ENCODE measurements at regions not wholly inside any gene's neighbourhood (a gene's known extent, or its start where the extent isn't known, plus 50 kb on each side); places are given as distances from the start of the nearest gene placed in this dataset.

- CTCF ChIA-PET, result no interaction called here
- no peak for TF ChIP-seq CTCF (IDR thresholded peaks at IDR 0.05)
- no peaks in the 10 kb centered on the region for H3K4me1 ChIP-seq (ENCODE audit: insufficient read depth, low read length)
- no peaks in the 10 kb centered on the region for H3K9me3 ChIP-seq (ENCODE audit: control insufficient read depth in 1 of 2, insufficient read depth in 1 of 2, low read length in 2 of 2)
- intact Hi-C loops (cut with DNase I, micrococcal nuclease), result no loop called here
- no peak overlapping the region for H3K4me3 Mint-ChIP-seq
- no peaks in the 10 kb centered on the region for H3K4me1 Mint-ChIP-seq (ENCODE audit: low read depth)
- H3K36me3 ChIP-seq (ENCODE audit: insufficient read depth, low read length), result no peaks in the 10 kb centered on the region
- peaks cover 4% of the 10 kb centered on the region for H3K27me3 Mint-ChIP-seq
- POLR2A ChIA-PET, result no interaction called here
- H3K27ac Mint-ChIP-seq, result no peak overlapping the region
- H3K4me3 ChIP-seq (ENCODE audit: low read length), result no peak overlapping the region
- peaks cover 4% of the 10 kb centered on the region for H3K9me3 Mint-ChIP-seq
- H3K27me3 ChIP-seq (ENCODE audit: control insufficient read depth in 1 of 2, insufficient read depth in 2 of 2, low read length in 2 of 2), result no peaks in the 10 kb centered on the region
- H3K27ac ChIP-seq (ENCODE audit: low read depth in 1 of 2, low read length in 2 of 2), result no peak overlapping the region
- ATAC-seq (ENCODE audit: poor library complexity) (no peak), DNase-seq (no peak)
- H3K36me3 Mint-ChIP-seq (ENCODE audit: low read depth), result no peaks in the 10 kb centered on the region
Measured at GRCh38 chr5:37971483-37972024, 131.7 kb upstream of the GDNF start.

- Histone ChIP-seq H3K4me3 (ENCODE audit: low read length) (no peak overlapping the region), H3K9me3 (ENCODE audit: control insufficient read depth in 1 of 2, insufficient read depth in 1 of 2, low read length in 2 of 2) (peaks cover 0 to 3% of the 10 kb centered on the region in 2 experiments), H3K36me3 (ENCODE audit: insufficient read depth, low read length) (no peaks in the 10 kb centered on the region), H3K27me3 (ENCODE audit: control insufficient read depth in 1 of 2, insufficient read depth in 2 of 2, low read length in 2 of 2) (no peaks in the 10 kb centered on the region), H3K4me1 (ENCODE audit: insufficient read depth, low read length) (no peaks in the 10 kb centered on the region), H3K27ac (ENCODE audit: low read depth in 1 of 2, low read length in 2 of 2) (no peak overlapping the region)
- CTCF ChIA-PET, result no interaction called here
- no peak overlapping the region for H3K4me3 Mint-ChIP-seq
- H3K27me3 Mint-ChIP-seq, result peaks cover 9% of the 10 kb centered on the region
- no peaks in the 10 kb centered on the region for H3K4me1 Mint-ChIP-seq (ENCODE audit: low read depth)
- ATAC-seq (ENCODE audit: poor library complexity) (no peak), DNase-seq (no peak)
- H3K27ac Mint-ChIP-seq, result no peak overlapping the region
- no peak for TF ChIP-seq CTCF (IDR thresholded peaks at IDR 0.05)
- H3K36me3 Mint-ChIP-seq (ENCODE audit: low read depth), result no peaks in the 10 kb centered on the region
- POLR2A ChIA-PET, result no interaction called here
- intact Hi-C loops (cut with DNase I, micrococcal nuclease), result no loop called here
- H3K9me3 Mint-ChIP-seq, result peaks cover 4% of the 10 kb centered on the region
Measured at GRCh38 chr5:37966871-37967270, 127.0 kb upstream of the GDNF start.

- intact Hi-C loops (cut with DNase I, micrococcal nuclease), result no loop called here
- Mint-ChIP-seq H3K36me3 (ENCODE audit: low read depth) (no peaks in the 10 kb centered on the region), H3K4me3 (no peak overlapping the region), H3K4me1 (ENCODE audit: low read depth) (no peaks in the 10 kb centered on the region), H3K27ac (no peak overlapping the region), H3K9me3 (peaks cover 4% of the 10 kb centered on the region), H3K27me3 (peaks cover 9% of the 10 kb centered on the region)
- ChIA-PET CTCF (no interaction called here), POLR2A (no interaction called here)
- H3K27me3 ChIP-seq (ENCODE audit: control insufficient read depth in 1 of 2, insufficient read depth in 2 of 2, low read length in 2 of 2), result no peaks in the 10 kb centered on the region
- H3K9me3 ChIP-seq (ENCODE audit: control insufficient read depth in 1 of 2, insufficient read depth in 1 of 2, low read length in 2 of 2), result peaks cover 0 to 3% of the 10 kb centered on the region in 2 experiments
- no peaks in the 10 kb centered on the region for H3K4me1 ChIP-seq (ENCODE audit: insufficient read depth, low read length)
- ATAC-seq (ENCODE audit: poor library complexity) (no peak), DNase-seq (no peak)
- TF ChIP-seq CTCF (IDR thresholded peaks at IDR 0.05), result no peak
- H3K4me3 ChIP-seq (ENCODE audit: low read length), result no peak overlapping the region
- no peaks in the 10 kb centered on the region for H3K36me3 ChIP-seq (ENCODE audit: insufficient read depth, low read length)
- H3K27ac ChIP-seq (ENCODE audit: low read depth in 1 of 2, low read length in 2 of 2), result no peak overlapping the region
Measured at GRCh38 chr5:37966291-37966690, 126.5 kb upstream of the GDNF start.

Measured in CD4-positive, alpha-beta T cell (primary cell).